ENCODE measurements at regions not wholly inside any gene's neighbourhood (a gene's known extent, or its start where the extent isn't known, plus 50 kb on each side); places are given as distances from the start of the nearest gene placed in this dataset.
A peak's percentile ranks its signal among the peaks of the same experiment; 100 is the strongest.

DNA sequence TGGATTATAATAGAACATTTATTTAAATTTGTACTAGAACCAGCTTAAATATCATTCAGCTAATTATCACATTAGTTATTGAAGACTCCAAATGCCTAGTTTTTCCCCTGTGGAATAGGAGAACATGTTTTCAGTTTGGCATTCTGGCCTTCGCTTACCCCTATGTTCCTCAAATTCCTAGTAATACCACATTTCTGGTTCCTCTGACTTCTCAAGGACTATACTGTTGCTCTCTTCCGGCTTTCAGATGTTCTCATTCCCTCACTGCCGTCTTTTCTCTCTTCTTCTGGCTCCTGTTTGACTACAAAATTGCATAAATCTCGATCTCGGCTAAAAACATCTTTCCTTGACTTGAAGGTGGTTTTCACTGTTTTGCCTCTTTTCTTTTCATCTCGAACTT, 71.8 kb upstream of the KHDRBS2 start:
- DNase-seq (ENCODE audit: low spot score) = no peak
- Histone ChIP-seq H3K9me3 (replicated peaks in 1 of 2; ENCODE audit: control insufficient read depth in 2 of 2, insufficient read depth in 1 of 2, low read depth in 1 of 2, low read length in 2 of 2) (no peaks in the 10 kb centered on the region), H3K23ac (ENCODE audit: low read depth, low read length, poor library complexity) (no peak overlapping the region), H4K91ac (ENCODE audit: low read depth, low read length, poor library complexity) (no peak overlapping the region), H3K4ac (ENCODE audit: low read length) (no peak overlapping the region), H3K14ac (ENCODE audit: low read length) (no peak overlapping the region), H4K8ac (ENCODE audit: low read depth, low read length) (no peak overlapping the region), H2BK12ac (ENCODE audit: low read length) (no peak overlapping the region), H3K79me1 (ENCODE audit: low read depth, low read length) (no peaks in the 10 kb centered on the region), H3K27me3 (ENCODE audit: control insufficient read depth in 3 of 3, insufficient read depth in 3 of 3, low read depth in 1 of 3, low read length in 3 of 3) (no peaks in the 10 kb centered on the region), H2AFZ (ENCODE audit: low read length) (peak overlapping the region; percentile 45), H3K4me2 (ENCODE audit: insufficient read depth, low read length, poor library complexity, severe bottlenecking) (no peak overlapping the region), H2BK15ac (ENCODE audit: low read length) (no peak overlapping the region), H3K9ac (ENCODE audit: low read depth, low read length, poor library complexity) (no peak overlapping the region), H3K18ac (ENCODE audit: low read length) (no peak overlapping the region), H3K4me3 (ENCODE audit: low read length in 2 of 2) (no peak overlapping the region), H2BK120ac (ENCODE audit: low read depth, low read length) (no peak overlapping the region), H2BK5ac (ENCODE audit: low read length) (no peak overlapping the region), H3K36me3 (replicated peaks in 1 of 2; ENCODE audit: control insufficient read depth in 2 of 2, insufficient read depth in 2 of 2, low read length in 2 of 2) (no peaks in the 10 kb centered on the region), H2AK5ac (ENCODE audit: low read depth, low read length) (no peak overlapping the region), H3K27ac (replicated peaks; ENCODE audit: low read length) (no peak overlapping the region), H3K4me1 (ENCODE audit: control insufficient read depth in 2 of 2, insufficient read depth in 1 of 2, low read depth in 1 of 2, low read length in 2 of 2) (no peaks in the 10 kb centered on the region)
- no CpG with 5 or more reads among the region's 6 CpGs for WGBS, 2 donors (ENCODE audit: extremely low coverage in 2 of 2, insufficient read length in 2 of 2, insufficient replicate concordance in 1 of 2)

DNA sequence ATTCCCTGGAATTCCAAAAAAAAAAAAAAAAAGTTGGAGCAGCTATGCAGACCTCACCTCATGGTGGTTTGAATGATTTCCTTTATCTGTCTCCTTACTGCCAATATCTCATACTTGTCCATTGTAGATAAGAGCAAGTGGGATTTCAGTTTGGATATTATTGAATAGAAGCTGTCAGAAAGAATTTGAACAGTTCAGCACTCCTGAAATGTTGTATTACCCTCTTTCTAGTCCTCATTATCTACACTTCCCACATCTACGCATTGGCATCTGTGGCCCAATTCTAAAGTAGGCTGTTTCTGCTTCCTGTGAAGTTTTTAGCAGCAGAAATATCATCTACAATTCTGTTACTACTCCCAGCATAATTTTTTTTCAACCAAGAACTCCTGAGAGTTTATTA, 68.2 kb upstream of the KHDRBS2 start:
- Histone ChIP-seq H3K36me3 (replicated peaks in 1 of 2; ENCODE audit: control insufficient read depth in 2 of 2, insufficient read depth in 2 of 2, low read length in 2 of 2) (no peaks in the 10 kb centered on the region), H3K9me3 (replicated peaks in 1 of 2; ENCODE audit: control insufficient read depth in 2 of 2, insufficient read depth in 1 of 2, low read depth in 1 of 2, low read length in 2 of 2) (no peaks in the 10 kb centered on the region), H3K14ac (ENCODE audit: low read length) (no peak overlapping the region), H2BK12ac (ENCODE audit: low read length) (no peak overlapping the region), H3K4ac (ENCODE audit: low read length) (no peak overlapping the region), H2BK120ac (ENCODE audit: low read depth, low read length) (no peak overlapping the region), H2BK5ac (ENCODE audit: low read length) (no peak overlapping the region), H3K4me2 (ENCODE audit: insufficient read depth, low read length, poor library complexity, severe bottlenecking) (no peak overlapping the region), H2AK5ac (ENCODE audit: low read depth, low read length) (no peak overlapping the region), H3K18ac (ENCODE audit: low read length) (no peak overlapping the region), H3K27ac (replicated peaks; ENCODE audit: low read length) (no peak overlapping the region), H3K23ac (ENCODE audit: low read depth, low read length, poor library complexity) (no peak overlapping the region), H4K91ac (ENCODE audit: low read depth, low read length, poor library complexity) (no peak overlapping the region), H2AFZ (ENCODE audit: low read length) (peak overlapping the region; percentile 41), H3K79me1 (ENCODE audit: low read depth, low read length) (no peaks in the 10 kb centered on the region), H4K8ac (ENCODE audit: low read depth, low read length) (no peak overlapping the region), H3K4me3 (ENCODE audit: low read length in 2 of 2) (no peak overlapping the region), H3K27me3 (ENCODE audit: control insufficient read depth in 3 of 3, insufficient read depth in 3 of 3, low read depth in 1 of 3, low read length in 3 of 3) (no peaks in the 10 kb centered on the region), H2BK15ac (ENCODE audit: low read length) (no peak overlapping the region), H3K4me1 (ENCODE audit: control insufficient read depth in 2 of 2, insufficient read depth in 1 of 2, low read depth in 1 of 2, low read length in 2 of 2) (no peaks in the 10 kb centered on the region), H3K9ac (ENCODE audit: low read depth, low read length, poor library complexity) (no peak overlapping the region)
- WGBS, 2 donors (ENCODE audit: extremely low coverage in 2 of 2, insufficient read length in 2 of 2, insufficient replicate concordance in 1 of 2) = no CpG with 5 or more reads among the region's 1 CpG
- DNase-seq (ENCODE audit: low spot score) = no peak

DNA sequence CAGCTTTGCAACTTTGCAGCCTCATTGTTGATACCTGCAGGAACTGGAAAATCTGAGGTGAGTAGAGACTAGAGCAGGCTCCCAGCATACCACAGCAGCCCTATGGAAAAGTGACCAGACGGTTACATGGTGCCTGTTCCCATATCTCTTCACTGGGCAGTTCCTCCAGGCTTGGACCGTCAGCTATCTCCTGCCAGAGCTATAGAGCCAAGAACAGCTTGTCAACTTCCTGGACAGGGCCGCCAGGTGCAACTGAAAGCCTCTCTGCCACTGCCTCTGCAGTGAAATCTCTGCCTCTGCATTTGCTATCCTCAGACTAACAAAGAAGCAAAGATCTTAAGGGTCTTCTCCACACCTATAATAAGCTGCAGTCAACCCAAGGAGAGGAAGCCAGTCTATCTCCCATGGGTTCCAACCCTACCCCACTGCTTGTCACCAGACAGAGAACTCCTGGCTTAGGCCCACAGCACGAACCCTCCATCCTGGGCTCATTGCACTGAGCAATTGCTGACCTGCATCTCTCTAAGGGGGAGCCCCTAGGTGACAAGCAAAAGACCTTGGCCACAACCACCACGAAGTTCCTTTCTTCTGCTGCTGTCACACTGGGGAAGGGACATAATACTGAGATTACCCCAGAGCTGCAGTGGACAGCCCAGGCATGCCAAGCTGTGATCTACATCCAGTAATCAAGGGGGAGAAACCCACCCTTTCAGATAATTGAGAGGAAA, 60.1 kb upstream of the KHDRBS2 start:
- no peak overlapping the region for H3K27ac ChIP-seq (replicated peaks; ENCODE audit: low read length)
- H4K8ac ChIP-seq (ENCODE audit: low read depth, low read length) = no peak overlapping the region
- H3K4me3 ChIP-seq (ENCODE audit: low read length in 2 of 2) = no peak overlapping the region
- no peak overlapping the region for H2AK5ac ChIP-seq (ENCODE audit: low read depth, low read length)
- no peaks in the 10 kb centered on the region for H3K4me1 ChIP-seq (ENCODE audit: control insufficient read depth in 2 of 2, insufficient read depth in 1 of 2, low read depth in 1 of 2, low read length in 2 of 2)
- H3K27me3 ChIP-seq (ENCODE audit: control insufficient read depth in 3 of 3, insufficient read depth in 3 of 3, low read depth in 1 of 3, low read length in 3 of 3) = no peaks in the 10 kb centered on the region
- H2BK12ac ChIP-seq (ENCODE audit: low read length) = no peak overlapping the region
- no peak overlapping the region for H3K4me2 ChIP-seq (ENCODE audit: insufficient read depth, low read length, poor library complexity, severe bottlenecking)
- no peak overlapping the region for H4K91ac ChIP-seq (ENCODE audit: low read depth, low read length, poor library complexity)
- H3K36me3 ChIP-seq (replicated peaks in 1 of 2; ENCODE audit: control insufficient read depth in 2 of 2, insufficient read depth in 2 of 2, low read length in 2 of 2) = no peaks in the 10 kb centered on the region
- no peak overlapping the region for H2BK5ac ChIP-seq (ENCODE audit: low read length)
- no peak overlapping the region for H2BK15ac ChIP-seq (ENCODE audit: low read length)
- no peak overlapping the region for H2BK120ac ChIP-seq (ENCODE audit: low read depth, low read length)
- H3K9me3 ChIP-seq (replicated peaks in 1 of 2; ENCODE audit: control insufficient read depth in 2 of 2, insufficient read depth in 1 of 2, low read depth in 1 of 2, low read length in 2 of 2) = no peaks in the 10 kb centered on the region
- DNase-seq (ENCODE audit: low spot score) = no peak
- H3K18ac ChIP-seq (ENCODE audit: low read length) = no peak overlapping the region
- no peak overlapping the region for H3K23ac ChIP-seq (ENCODE audit: low read depth, low read length, poor library complexity)
- no peak overlapping the region for H3K4ac ChIP-seq (ENCODE audit: low read length)
- H2AFZ ChIP-seq (ENCODE audit: low read length) = no peak overlapping the region
- no peaks in the 10 kb centered on the region for H3K79me1 ChIP-seq (ENCODE audit: low read depth, low read length)
- H3K14ac ChIP-seq (ENCODE audit: low read length) = no peak overlapping the region
- no CpG with 5 or more reads among the region's 5 CpGs for WGBS, 2 donors (ENCODE audit: extremely low coverage in 2 of 2, insufficient read length in 2 of 2, insufficient replicate concordance in 1 of 2)
- no peak overlapping the region for H3K9ac ChIP-seq (ENCODE audit: low read depth, low read length, poor library complexity)

DNA sequence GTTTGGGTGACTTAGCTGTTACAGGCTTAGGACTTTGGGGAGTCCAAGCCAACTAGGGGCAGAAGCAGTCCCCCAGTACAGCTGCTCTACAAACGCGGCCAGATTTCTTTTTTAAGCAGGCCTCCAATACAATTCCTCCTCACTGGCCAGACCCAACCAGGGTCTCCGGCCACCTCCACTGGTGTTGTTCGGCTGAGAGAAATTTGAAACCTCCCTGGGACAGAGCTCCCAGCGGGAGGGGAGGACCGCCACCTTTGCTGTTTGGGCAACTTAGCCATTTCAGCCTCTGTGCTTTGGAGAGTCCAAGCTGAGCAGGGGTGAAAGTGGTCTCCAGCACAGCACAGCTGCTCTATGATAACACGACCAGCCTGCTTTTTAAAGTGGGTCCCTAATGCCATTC, 59.4 kb upstream of the KHDRBS2 start:
- Histone ChIP-seq H4K91ac (ENCODE audit: low read depth, low read length, poor library complexity) (no peak overlapping the region), H2BK12ac (ENCODE audit: low read length) (no peak overlapping the region), H3K27me3 (ENCODE audit: control insufficient read depth in 3 of 3, insufficient read depth in 3 of 3, low read depth in 1 of 3, low read length in 3 of 3) (no peaks in the 10 kb centered on the region), H3K4me1 (ENCODE audit: control insufficient read depth in 2 of 2, insufficient read depth in 1 of 2, low read depth in 1 of 2, low read length in 2 of 2) (no peaks in the 10 kb centered on the region), H3K9ac (ENCODE audit: low read depth, low read length, poor library complexity) (no peak overlapping the region), H3K4me3 (ENCODE audit: low read length in 2 of 2) (no peak overlapping the region), H2BK15ac (ENCODE audit: low read length) (no peak overlapping the region), H3K79me1 (ENCODE audit: low read depth, low read length) (no peaks in the 10 kb centered on the region), H3K36me3 (replicated peaks in 1 of 2; ENCODE audit: control insufficient read depth in 2 of 2, insufficient read depth in 2 of 2, low read length in 2 of 2) (no peaks in the 10 kb centered on the region), H2AK5ac (ENCODE audit: low read depth, low read length) (no peak overlapping the region), H3K14ac (ENCODE audit: low read length) (no peak overlapping the region), H2BK5ac (ENCODE audit: low read length) (no peak overlapping the region), H3K4me2 (ENCODE audit: insufficient read depth, low read length, poor library complexity, severe bottlenecking) (no peak overlapping the region), H4K8ac (ENCODE audit: low read depth, low read length) (no peak overlapping the region), H2BK120ac (ENCODE audit: low read depth, low read length) (no peak overlapping the region), H3K9me3 (replicated peaks in 1 of 2; ENCODE audit: control insufficient read depth in 2 of 2, insufficient read depth in 1 of 2, low read depth in 1 of 2, low read length in 2 of 2) (no peaks in the 10 kb centered on the region), H3K4ac (ENCODE audit: low read length) (no peak overlapping the region), H3K18ac (ENCODE audit: low read length) (no peak overlapping the region), H3K23ac (ENCODE audit: low read depth, low read length, poor library complexity) (no peak overlapping the region), H2AFZ (ENCODE audit: low read length) (no peak overlapping the region), H3K27ac (replicated peaks; ENCODE audit: low read length) (no peak overlapping the region)
- DNase-seq (ENCODE audit: low spot score) = no peak
- WGBS, 2 donors (ENCODE audit: extremely low coverage in 2 of 2, insufficient read length in 2 of 2, insufficient replicate concordance in 1 of 2) = no CpG with 5 or more reads among the region's 7 CpGs

Data from neuronal stem cell (in vitro differentiated cells).